HG03442 (cell line): ENCODE measurements at regions not wholly inside any gene's neighbourhood (a gene's known extent, or its start where the extent isn't known, plus 50 kb on each side); places are given as distances from the start of the nearest gene placed in this dataset.

Experiments used
- ATAC-seq: cut with Tn5 transposase; IDR thresholded peaks from one replicate; pipeline ENCODE4 v1.9.1; 2021; ENCODE audit warnings: mild to moderate bottlenecking, moderate library complexity; ENCODE audit not compliant: unreplicated experiment

GRCh38 chr9:103898550-103898949, 195.6 kb upstream of the SMC2 start:
- no peak for ATAC-seq

- ATAC-seq, result no peak
These were observed 194.2 kb upstream of the SMC2 start for GRCh38 chr9:103899866-103900265.

GRCh38 chr9:103900466-103900865, 193.6 kb upstream of the SMC2 start:
- no peak for ATAC-seq

- ATAC-seq, result no peak
These were observed 191.8 kb upstream of the SMC2 start for GRCh38 chr9:103902263-103902662.

- no peak for ATAC-seq
These were observed 189.9 kb upstream of the SMC2 start for GRCh38 chr9:103904242-103904641.

GRCh38 chr9:103913899-103914298, 180.2 kb upstream of the SMC2 start:
- ATAC-seq, result no peak

GRCh38 chr9:103919605-103920209, 174.4 kb upstream of the SMC2 start:
- no peak for ATAC-seq

- no peak for ATAC-seq
These were observed 165.7 kb upstream of the SMC2 start for GRCh38 chr9:103928442-103928841.

GRCh38 chr9:103941104-103941503, 153.0 kb upstream of the SMC2 start:
- ATAC-seq, result no peak

GRCh38 chr9:103942200-103942599, 151.9 kb upstream of the SMC2 start:
- ATAC-seq, result no peak

- no peak for ATAC-seq
These were observed 151.5 kb upstream of the SMC2 start for GRCh38 chr9:103942651-103943050.

GRCh38 chr9:103949096-103949495, 145.0 kb upstream of the SMC2 start:
- no peak for ATAC-seq

- ATAC-seq, result no peak
These were observed 116.9 kb upstream of the SMC2 start for GRCh38 chr9:103977163-103977562.

GRCh38 chr9:103978396-103978795, 115.7 kb upstream of the SMC2 start:
- no peak for ATAC-seq

GRCh38 chr9:103981912-103982311, 112.2 kb upstream of the SMC2 start:
- ATAC-seq, result no peak

GRCh38 chr9:103985077-103985476, 109.0 kb upstream of the SMC2 start:
- ATAC-seq, result no peak

- no peak for ATAC-seq
These were observed 105.3 kb upstream of the SMC2 start for GRCh38 chr9:103988821-103989220.

- no peak for ATAC-seq
These were observed 103.8 kb upstream of the SMC2 start for GRCh38 chr9:103990311-103990710.

- ATAC-seq, result no peak
These were observed 103.1 kb upstream of the SMC2 start for GRCh38 chr9:103991001-103991400.

- ATAC-seq, result peak; percentile 86
These were observed 102.4 kb upstream of the SMC2 start for GRCh38 chr9:103991698-103992097.

GRCh38 chr9:103992938-103993579, 101.0 kb upstream of the SMC2 start:
- ATAC-seq, result no peak

- ATAC-seq, result no peak
These were observed 96.2 kb upstream of the SMC2 start for GRCh38 chr9:103997856-103998370.
